ENCODE measurements at regions not wholly inside any gene's neighbourhood (a gene's known extent, or its start where the extent isn't known, plus 50 kb on each side); places are given as distances from the start of the nearest gene placed in this dataset.

GRCh38 chr16:65855171-65856145 lies 511.0 kb upstream of the CDH5 start:
- no peak for DNase-seq (ENCODE audit: low read depth in 6 of 9, low spot score in 9 of 9)
- Histone ChIP-seq H3K4me3 (ENCODE audit: low read length in 2 of 2) (no peak overlapping the region), H3K36me3 (ENCODE audit: control insufficient read depth in 2 of 2, insufficient read depth in 2 of 2, low read length in 1 of 2) (no peaks in the 10 kb centered on the region), H3K4me1 (ENCODE audit: control insufficient read depth in 2 of 2, insufficient read depth in 2 of 2, low read length in 2 of 2) (no peaks in the 10 kb centered on the region), H3K27ac (ENCODE audit: low read depth in 1 of 2, low read length in 1 of 2) (no peak overlapping the region), H3K27me3 (ENCODE audit: control insufficient read depth in 2 of 2, insufficient read depth in 1 of 2, low read length in 1 of 2) (no peaks in the 10 kb centered on the region), H3K9me3 (ENCODE audit: control insufficient read depth in 2 of 2, insufficient read depth in 1 of 2, low read length in 1 of 2) (no peaks in the 10 kb centered on the region)
- WGBS = 86% methylated on average over 11 of the region's 11 CpGs

GRCh38 chr16:65846210-65846602 lies 520.3 kb upstream of the CDH5 start:
- H3K4me1 ChIP-seq (ENCODE audit: control insufficient read depth in 2 of 2, insufficient read depth in 2 of 2, low read length in 2 of 2) = no peaks in the 10 kb centered on the region
- H3K27me3 ChIP-seq (ENCODE audit: control insufficient read depth in 2 of 2, insufficient read depth in 1 of 2, low read length in 1 of 2) = no peaks in the 10 kb centered on the region
- no peak overlapping the region for H3K4me3 ChIP-seq (ENCODE audit: low read length in 2 of 2)
- no peak overlapping the region for H3K27ac ChIP-seq (ENCODE audit: low read depth in 1 of 2, low read length in 1 of 2)
- DNase-seq (ENCODE audit: low read depth in 6 of 9, low spot score in 9 of 9) = no peak
- no peaks in the 10 kb centered on the region for H3K36me3 ChIP-seq (ENCODE audit: control insufficient read depth in 2 of 2, insufficient read depth in 2 of 2, low read length in 1 of 2)
- no peaks in the 10 kb centered on the region for H3K9me3 ChIP-seq (ENCODE audit: control insufficient read depth in 2 of 2, insufficient read depth in 1 of 2, low read length in 1 of 2)
- 89% methylated on average over 1 of the region's 1 CpG for WGBS

- H3K27ac ChIP-seq (ENCODE audit: low read depth in 1 of 2, low read length in 1 of 2) = no peak overlapping the region
- H3K4me1 ChIP-seq (ENCODE audit: control insufficient read depth in 2 of 2, insufficient read depth in 2 of 2, low read length in 2 of 2) = no peaks in the 10 kb centered on the region
- WGBS = 88% methylated on average over 4 of the region's 4 CpGs
- no peaks in the 10 kb centered on the region for H3K9me3 ChIP-seq (ENCODE audit: control insufficient read depth in 2 of 2, insufficient read depth in 1 of 2, low read length in 1 of 2)
- H3K36me3 ChIP-seq (ENCODE audit: control insufficient read depth in 2 of 2, insufficient read depth in 2 of 2, low read length in 1 of 2) = no peaks in the 10 kb centered on the region
- no peak overlapping the region for H3K4me3 ChIP-seq (ENCODE audit: low read length in 2 of 2)
- no peak for DNase-seq (ENCODE audit: low read depth in 6 of 9, low spot score in 9 of 9)
- no peaks in the 10 kb centered on the region for H3K27me3 ChIP-seq (ENCODE audit: control insufficient read depth in 2 of 2, insufficient read depth in 1 of 2, low read length in 1 of 2)
These were observed 520.9 kb upstream of the CDH5 start for GRCh38 chr16:65845466-65846209.

- no peaks in the 10 kb centered on the region for H3K36me3 ChIP-seq (ENCODE audit: control insufficient read depth in 2 of 2, insufficient read depth in 2 of 2, low read length in 1 of 2)
- no peak for DNase-seq (ENCODE audit: low read depth in 6 of 9, low spot score in 9 of 9)
- WGBS = 91% methylated on average over 2 of the region's 2 CpGs
These were observed 522.5 kb upstream of the CDH5 start for GRCh38 chr16:65843941-65844340.

GRCh38 chr16:65842067-65842466 lies 524.4 kb upstream of the CDH5 start:
- H3K36me3 ChIP-seq (ENCODE audit: control insufficient read depth in 2 of 2, insufficient read depth in 2 of 2, low read length in 1 of 2) = no peaks in the 10 kb centered on the region
- H3K4me3 ChIP-seq (ENCODE audit: low read length in 2 of 2) = no peak overlapping the region
- H3K27ac ChIP-seq (ENCODE audit: low read depth in 1 of 2, low read length in 1 of 2) = no peak overlapping the region
- H3K27me3 ChIP-seq (ENCODE audit: control insufficient read depth in 2 of 2, insufficient read depth in 1 of 2, low read length in 1 of 2) = no peaks in the 10 kb centered on the region
- no peak for DNase-seq (ENCODE audit: low read depth in 6 of 9, low spot score in 9 of 9)
- H3K4me1 ChIP-seq (ENCODE audit: control insufficient read depth in 2 of 2, insufficient read depth in 2 of 2, low read length in 2 of 2) = no peaks in the 10 kb centered on the region
- 86% methylated on average over 1 of the region's 1 CpG for WGBS
- no peaks in the 10 kb centered on the region for H3K9me3 ChIP-seq (ENCODE audit: control insufficient read depth in 2 of 2, insufficient read depth in 1 of 2, low read length in 1 of 2)

More at GRCh38 chr16:65843941-65844340, 522.5 kb upstream of the CDH5 start:
- Histone ChIP-seq H3K9me3 (ENCODE audit: control insufficient read depth in 2 of 2, insufficient read depth in 1 of 2, low read length in 1 of 2) (no peaks in the 10 kb centered on the region), H3K4me1 (ENCODE audit: control insufficient read depth in 2 of 2, insufficient read depth in 2 of 2, low read length in 2 of 2) (no peaks in the 10 kb centered on the region), H3K4me3 (ENCODE audit: low read length in 2 of 2) (no peak overlapping the region), H3K27me3 (ENCODE audit: control insufficient read depth in 2 of 2, insufficient read depth in 1 of 2, low read length in 1 of 2) (no peaks in the 10 kb centered on the region), H3K27ac (ENCODE audit: low read depth in 1 of 2, low read length in 1 of 2) (no peak overlapping the region)

- no peak overlapping the region for H3K4me3 ChIP-seq (ENCODE audit: low read length in 2 of 2)
- no peaks in the 10 kb centered on the region for H3K36me3 ChIP-seq (ENCODE audit: control insufficient read depth in 2 of 2, insufficient read depth in 2 of 2, low read length in 1 of 2)
- WGBS = 87% methylated on average over 3 of the region's 3 CpGs
- no peaks in the 10 kb centered on the region for H3K4me1 ChIP-seq (ENCODE audit: control insufficient read depth in 2 of 2, insufficient read depth in 2 of 2, low read length in 2 of 2)
- no peaks in the 10 kb centered on the region for H3K27me3 ChIP-seq (ENCODE audit: control insufficient read depth in 2 of 2, insufficient read depth in 1 of 2, low read length in 1 of 2)
- no peak for DNase-seq (ENCODE audit: low read depth in 6 of 9, low spot score in 9 of 9)
- H3K9me3 ChIP-seq (ENCODE audit: control insufficient read depth in 2 of 2, insufficient read depth in 1 of 2, low read length in 1 of 2) = no peaks in the 10 kb centered on the region
- H3K27ac ChIP-seq (ENCODE audit: low read depth in 1 of 2, low read length in 1 of 2) = no peak overlapping the region
These were observed 528.5 kb upstream of the CDH5 start for GRCh38 chr16:65838001-65838400.

GRCh38 chr16:65837464-65837863 lies 529.0 kb upstream of the CDH5 start:
- Histone ChIP-seq H3K9me3 (ENCODE audit: control insufficient read depth in 2 of 2, insufficient read depth in 1 of 2, low read length in 1 of 2) (no peaks in the 10 kb centered on the region), H3K36me3 (ENCODE audit: control insufficient read depth in 2 of 2, insufficient read depth in 2 of 2, low read length in 1 of 2) (no peaks in the 10 kb centered on the region), H3K4me1 (ENCODE audit: control insufficient read depth in 2 of 2, insufficient read depth in 2 of 2, low read length in 2 of 2) (no peaks in the 10 kb centered on the region), H3K27me3 (ENCODE audit: control insufficient read depth in 2 of 2, insufficient read depth in 1 of 2, low read length in 1 of 2) (no peaks in the 10 kb centered on the region), H3K4me3 (ENCODE audit: low read length in 2 of 2) (no peak overlapping the region), H3K27ac (ENCODE audit: low read depth in 1 of 2, low read length in 1 of 2) (no peak overlapping the region)
- no peak for DNase-seq (ENCODE audit: low read depth in 6 of 9, low spot score in 9 of 9)
- 91% methylated on average over 3 of the region's 3 CpGs for WGBS

GRCh38 chr16:65834688-65835087 lies 531.8 kb upstream of the CDH5 start:
- Histone ChIP-seq H3K4me3 (ENCODE audit: low read length in 2 of 2) (no peak overlapping the region), H3K27ac (ENCODE audit: low read depth in 1 of 2, low read length in 1 of 2) (no peak overlapping the region), H3K4me1 (ENCODE audit: control insufficient read depth in 2 of 2, insufficient read depth in 2 of 2, low read length in 2 of 2) (no peaks in the 10 kb centered on the region), H3K27me3 (ENCODE audit: control insufficient read depth in 2 of 2, insufficient read depth in 1 of 2, low read length in 1 of 2) (no peaks in the 10 kb centered on the region), H3K9me3 (ENCODE audit: control insufficient read depth in 2 of 2, insufficient read depth in 1 of 2, low read length in 1 of 2) (no peaks in the 10 kb centered on the region), H3K36me3 (ENCODE audit: control insufficient read depth in 2 of 2, insufficient read depth in 2 of 2, low read length in 1 of 2) (no peaks in the 10 kb centered on the region)
- DNase-seq (ENCODE audit: low read depth in 6 of 9, low spot score in 9 of 9) = no peak

- Histone ChIP-seq H3K4me1 (ENCODE audit: control insufficient read depth in 2 of 2, insufficient read depth in 2 of 2, low read length in 2 of 2) (no peaks in the 10 kb centered on the region), H3K4me3 (ENCODE audit: low read length in 2 of 2) (no peak overlapping the region), H3K27ac (ENCODE audit: low read depth in 1 of 2, low read length in 1 of 2) (no peak overlapping the region), H3K9me3 (ENCODE audit: control insufficient read depth in 2 of 2, insufficient read depth in 1 of 2, low read length in 1 of 2) (no peaks in the 10 kb centered on the region), H3K27me3 (ENCODE audit: control insufficient read depth in 2 of 2, insufficient read depth in 1 of 2, low read length in 1 of 2) (no peaks in the 10 kb centered on the region), H3K36me3 (ENCODE audit: control insufficient read depth in 2 of 2, insufficient read depth in 2 of 2, low read length in 1 of 2) (no peaks in the 10 kb centered on the region)
- WGBS = 88% methylated on average over 4 of the region's 4 CpGs
- DNase-seq (ENCODE audit: low read depth in 6 of 9, low spot score in 9 of 9) = no peak
These were observed 533.2 kb upstream of the CDH5 start for GRCh38 chr16:65833171-65833871.
